GM21737 (cell line): ENCODE measurements at regions not wholly inside any gene's neighbourhood (a gene's known extent, or its start where the extent isn't known, plus 50 kb on each side); places are given as distances from the start of the nearest gene placed in this dataset.

Experiments used
- ATAC-seq: cut with Tn5 transposase; IDR thresholded peaks from one replicate; pipeline ENCODE4 v1.9.1; 2021; ENCODE audit warnings: mild to moderate bottlenecking, moderate library complexity; ENCODE audit not compliant: unreplicated experiment

DNA sequence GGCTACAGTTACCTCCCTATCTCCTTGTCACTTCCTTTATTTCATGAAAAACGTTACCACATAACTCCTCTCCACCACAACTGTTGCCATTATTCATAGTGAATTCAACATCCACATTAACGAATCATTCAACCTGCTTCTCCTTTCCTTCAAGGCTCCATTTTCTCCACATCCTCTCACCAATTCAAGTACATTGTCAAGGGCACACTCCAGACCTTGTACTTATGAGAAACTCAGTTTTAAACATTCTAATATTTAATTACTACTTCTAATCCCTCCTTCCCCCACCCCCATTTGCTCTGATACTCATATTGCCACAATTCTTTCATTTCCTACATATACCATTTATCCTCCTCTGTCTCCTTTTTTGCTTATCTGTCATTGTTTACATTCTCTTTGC lies 871.2 kb downstream of the TUSC7 start:
- ATAC-seq: no peak

- ATAC-seq: no peak
Measured at GRCh38 chr3:117586161-117586560, 876.6 kb downstream of the TUSC7 start.

DNA sequence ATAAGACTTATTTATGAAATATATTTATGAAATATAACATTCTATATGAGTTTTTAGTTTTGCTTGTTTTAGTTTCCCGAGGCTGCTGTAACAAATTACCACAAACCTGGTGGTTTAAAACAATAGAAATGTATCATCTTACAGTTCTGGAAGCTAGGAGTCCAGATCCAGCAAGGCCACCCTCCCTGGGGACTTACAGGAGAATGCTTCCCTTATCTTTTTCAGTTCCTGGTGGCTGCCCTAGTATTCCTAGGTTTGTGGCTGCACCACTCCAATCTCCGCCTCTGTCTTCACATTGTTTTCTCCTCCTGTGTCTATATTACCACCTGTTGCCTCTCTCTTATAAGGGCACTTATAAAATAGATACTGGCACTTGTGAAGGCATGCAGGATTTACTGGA lies 877.8 kb downstream of the TUSC7 start:
- ATAC-seq: no peak

DNA sequence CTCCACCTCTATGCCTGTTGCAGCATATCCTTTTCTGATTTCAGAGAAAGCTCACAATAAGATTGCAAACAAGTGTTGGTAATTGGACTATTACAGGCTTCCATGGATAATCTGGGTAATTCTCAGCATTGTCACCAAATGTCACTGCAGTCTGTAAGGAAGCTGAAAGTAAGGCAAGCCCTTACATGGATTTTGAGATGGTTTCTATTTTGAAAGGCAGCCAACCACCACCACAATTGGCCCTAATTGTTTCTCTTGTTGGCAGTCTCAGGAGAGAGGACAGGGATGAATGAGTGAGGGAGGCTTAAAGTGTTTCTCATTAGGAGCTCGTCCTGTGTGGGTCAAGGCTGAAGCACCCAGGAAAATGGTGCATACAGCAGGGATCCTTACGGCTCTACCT lies 879.9 kb downstream of the TUSC7 start:
- ATAC-seq: no peak

- no peak for ATAC-seq
Measured at GRCh38 chr3:117595615-117596014, 886.0 kb downstream of the TUSC7 start.

DNA sequence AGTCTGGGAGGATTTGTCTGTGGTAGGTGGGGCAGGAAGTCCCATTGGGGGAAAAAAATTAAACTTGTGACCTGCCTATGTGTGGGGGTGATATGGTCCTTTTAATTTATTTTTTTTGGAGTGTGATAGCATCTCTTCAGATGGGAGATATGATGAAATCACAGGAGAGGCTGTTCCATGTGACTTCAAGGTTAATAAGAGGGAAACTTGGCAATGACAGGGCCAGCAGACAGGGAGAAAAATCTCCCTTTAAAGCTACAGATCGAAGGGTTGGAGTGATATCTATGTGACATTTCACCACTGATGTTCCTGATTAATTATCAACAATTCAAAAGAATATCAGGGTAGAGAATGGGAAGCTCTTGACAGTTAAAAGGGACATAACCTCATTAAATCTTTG lies 886.9 kb downstream of the TUSC7 start:
- ATAC-seq: no peak

DNA sequence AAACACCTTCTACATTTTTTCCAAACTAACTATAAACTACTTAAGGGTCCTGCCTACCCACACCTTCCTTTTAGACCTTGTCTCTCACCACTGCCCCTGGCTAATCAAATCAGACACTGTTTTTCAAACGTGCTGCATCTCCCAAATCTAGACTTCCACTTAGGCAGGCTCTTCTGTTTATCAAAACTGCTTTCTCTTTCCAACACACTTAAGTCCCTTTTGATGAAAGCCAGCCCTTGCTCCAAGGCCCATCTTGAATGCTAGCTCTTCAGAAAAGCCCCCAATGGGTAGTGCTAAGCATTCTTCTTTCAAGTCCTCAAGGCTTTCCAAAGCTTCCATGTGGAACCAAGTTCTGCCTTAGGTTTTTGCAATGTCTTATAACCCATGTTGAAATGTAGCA lies 888.3 kb downstream of the TUSC7 start:
- no peak for ATAC-seq

DNA sequence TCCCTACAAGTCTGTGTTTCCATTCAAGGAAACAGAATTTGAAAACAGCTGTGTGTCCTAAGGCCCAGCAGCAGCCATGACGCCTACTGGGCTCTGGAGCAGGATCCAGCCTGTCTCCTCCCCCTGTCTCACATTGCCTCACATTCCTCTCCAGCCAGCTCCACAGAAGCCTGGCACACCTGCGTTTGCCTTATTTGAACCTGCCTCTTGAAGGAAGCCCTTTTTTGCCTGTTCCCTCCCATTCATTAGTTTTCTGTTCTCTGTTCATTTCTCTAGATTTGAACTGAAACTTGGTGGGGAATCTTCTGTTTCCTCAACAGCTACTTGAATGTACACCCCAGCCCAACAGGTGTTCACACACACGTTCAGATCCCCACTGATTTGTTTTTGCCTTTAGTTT lies 890.5 kb downstream of the TUSC7 start:
- no peak for ATAC-seq

DNA sequence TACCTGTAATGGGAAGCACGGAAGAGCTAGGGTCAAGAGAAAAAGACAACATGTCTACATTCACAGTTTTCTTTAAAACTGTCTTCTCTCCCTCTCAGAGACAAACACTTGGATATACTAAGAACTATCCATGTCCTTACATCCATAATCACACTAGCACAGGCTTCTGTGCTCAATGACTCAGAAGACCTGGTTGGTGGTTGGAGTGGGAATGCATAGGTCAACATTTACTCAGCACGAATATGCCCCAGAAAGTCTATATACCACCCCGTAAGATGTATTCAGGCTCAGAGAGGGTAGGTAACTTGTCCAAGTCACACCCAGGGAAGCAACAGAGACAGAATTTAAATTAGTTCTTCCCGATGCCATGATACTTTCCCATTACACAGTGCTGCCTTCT lies 891.1 kb downstream of the TUSC7 start:
- ATAC-seq: no peak

DNA sequence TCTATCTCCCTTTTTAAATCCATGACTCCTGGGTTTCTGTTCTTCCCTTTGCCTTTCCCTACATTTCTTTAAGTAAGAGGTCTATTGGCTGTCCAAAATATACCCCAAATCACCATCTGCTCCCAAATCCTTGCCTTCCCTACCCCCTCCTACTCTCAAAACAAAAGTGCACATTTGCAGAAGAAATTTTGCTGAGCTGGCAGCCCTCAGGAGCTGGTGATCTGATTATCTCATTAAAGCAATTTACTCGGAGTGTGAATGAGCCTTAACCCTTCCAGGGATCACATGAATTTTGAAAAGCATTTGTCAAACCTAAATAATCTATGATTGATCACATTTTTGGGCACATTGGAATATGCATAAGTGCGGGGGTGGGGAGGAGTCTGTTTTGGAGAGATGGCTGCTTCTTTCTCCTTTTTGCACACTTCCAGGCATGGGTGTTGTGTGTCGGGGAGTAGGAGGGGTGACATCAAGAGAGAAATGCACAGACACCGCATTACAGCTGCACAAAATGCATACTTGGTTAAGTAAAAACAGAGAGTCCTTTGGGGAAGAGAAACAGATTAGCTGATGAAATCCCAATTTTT lies 892.6 kb downstream of the TUSC7 start:
- no peak for ATAC-seq

DNA sequence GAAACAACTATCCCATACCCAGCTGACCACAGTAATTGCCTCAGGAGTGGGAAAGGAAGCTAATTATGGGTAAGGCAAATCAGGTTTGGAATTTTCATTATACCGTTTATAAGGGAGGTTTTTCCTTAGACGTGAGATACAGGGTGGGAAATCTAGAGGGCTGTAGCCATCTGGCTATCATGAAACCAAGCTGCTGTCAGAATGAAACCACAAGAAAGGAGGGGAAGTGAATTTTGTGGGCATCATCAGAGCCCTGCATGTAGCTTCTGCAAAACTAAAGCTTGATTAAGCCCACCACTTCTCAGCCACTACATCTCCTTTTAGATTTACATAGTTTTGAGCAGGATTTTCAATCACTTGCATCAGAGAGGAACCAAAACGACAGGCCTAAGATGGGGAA lies 893.5 kb downstream of the TUSC7 start:
- peak; percentile 78 for ATAC-seq

DNA sequence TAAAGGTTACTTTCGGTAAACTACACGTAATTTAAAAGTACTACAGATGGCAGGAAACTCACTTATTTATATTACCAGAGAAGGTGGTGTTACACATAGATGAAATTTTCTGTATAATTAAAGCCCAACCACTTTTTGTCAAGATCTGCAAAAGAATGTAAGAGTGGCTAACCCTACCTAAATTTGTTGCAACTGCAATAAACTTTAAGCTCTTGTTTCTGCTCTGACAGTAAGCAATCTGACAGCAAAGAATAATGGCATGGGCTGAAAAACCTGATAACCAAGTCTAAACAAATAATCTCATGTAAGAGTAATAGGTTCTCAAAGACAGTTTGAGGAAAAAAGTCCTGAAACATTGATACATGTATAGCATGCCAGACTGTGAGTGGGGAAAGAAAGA lies 897.3 kb downstream of the TUSC7 start:
- ATAC-seq: no peak

DNA sequence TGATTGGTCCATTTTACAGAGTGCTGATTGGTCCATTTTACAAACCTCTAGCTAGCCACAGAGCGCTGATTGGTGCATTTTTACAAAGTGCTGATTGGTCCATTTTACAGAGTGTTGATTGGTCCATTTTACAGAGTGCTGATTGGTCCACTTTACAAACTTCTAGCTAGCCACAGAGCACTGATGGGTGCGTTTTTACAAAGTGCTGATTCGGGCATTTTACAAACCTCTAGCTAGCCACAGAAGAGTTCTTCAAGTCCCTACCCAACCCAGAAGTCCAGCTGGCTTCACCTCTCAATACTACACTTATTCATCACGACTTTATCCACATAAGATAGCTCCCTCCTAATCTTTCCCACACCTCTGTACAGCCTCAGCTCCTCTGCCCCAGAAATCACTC lies 899.8 kb downstream of the TUSC7 start:
- no peak for ATAC-seq

DNA sequence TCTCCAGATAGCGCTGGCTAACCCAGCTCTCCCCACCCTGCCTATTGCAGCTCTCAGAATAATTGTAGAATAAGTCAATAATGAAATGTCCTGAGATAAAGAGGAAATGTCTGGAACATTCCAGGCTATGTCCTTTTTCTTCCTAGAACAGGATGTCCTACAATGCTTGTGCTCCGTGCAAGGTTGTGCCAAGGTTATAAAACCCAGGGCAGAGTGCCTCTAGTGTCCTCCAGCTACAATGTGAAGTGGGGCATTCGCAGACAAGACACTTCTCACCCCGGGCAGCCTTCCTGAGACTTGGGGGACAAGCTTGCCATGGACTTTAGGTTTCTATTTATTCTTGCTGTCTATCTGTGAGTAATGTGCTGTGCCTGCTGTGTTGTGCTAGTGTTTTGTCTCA lies 900.6 kb downstream of the TUSC7 start:
- ATAC-seq: no peak

- ATAC-seq: no peak
Measured at GRCh38 chr3:117611211-117611610, 901.6 kb downstream of the TUSC7 start.

- no peak for ATAC-seq
Measured at GRCh38 chr3:117616227-117616626, 906.6 kb downstream of the TUSC7 start.

GRCh38 chr3:117617906-117618305 lies 908.3 kb downstream of the TUSC7 start:
- no peak for ATAC-seq

GRCh38 chr3:117618462-117618861 lies 908.9 kb downstream of the TUSC7 start:
- ATAC-seq: no peak

GRCh38 chr3:117619805-117620204 lies 910.2 kb downstream of the TUSC7 start:
- no peak for ATAC-seq

DNA sequence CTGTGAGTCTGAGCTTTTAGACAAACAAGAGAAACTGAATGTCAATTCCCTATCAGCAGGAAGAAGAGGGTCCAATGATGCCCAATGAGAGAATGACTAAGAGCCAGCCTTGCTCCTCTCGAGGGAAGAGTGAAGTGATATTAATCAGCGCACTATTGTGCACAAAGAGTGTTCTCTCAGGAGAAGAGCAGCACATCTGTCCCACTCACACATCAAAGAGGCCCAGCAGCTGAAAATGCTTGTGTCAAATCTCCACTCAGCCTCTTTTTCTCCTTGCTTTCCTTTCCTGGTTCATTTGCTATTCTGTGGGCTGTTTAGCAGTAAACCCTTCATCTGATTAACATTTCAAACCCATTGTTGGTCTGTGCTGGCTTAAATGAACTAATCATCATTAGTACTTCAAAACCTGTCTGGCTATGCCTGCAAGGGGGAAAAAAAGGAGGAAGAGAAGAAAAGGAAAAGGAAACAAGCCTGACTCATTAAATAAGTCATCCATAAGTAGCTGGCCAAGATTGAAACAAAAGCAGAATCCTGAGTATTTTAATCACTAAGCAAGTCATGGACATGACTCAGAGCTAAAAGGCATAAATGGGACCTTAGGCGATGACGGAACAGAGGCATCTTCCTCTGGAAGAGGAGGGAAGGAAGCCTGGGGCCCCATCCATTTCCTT lies 912.7 kb downstream of the TUSC7 start:
- ATAC-seq: no peak

- ATAC-seq: no peak
Measured at GRCh38 chr3:117624424-117624823, 914.8 kb downstream of the TUSC7 start.

GRCh38 chr3:117625174-117625573 lies 915.6 kb downstream of the TUSC7 start:
- ATAC-seq: no peak

- no peak for ATAC-seq
Measured at GRCh38 chr3:117626577-117626976, 917.0 kb downstream of the TUSC7 start.
